SK-N-SH (cell line): ENCODE measurements at regions not wholly inside any gene's neighbourhood (a gene's known extent, or its start where the extent isn't known, plus 50 kb on each side); places are given as distances from the start of the nearest gene placed in this dataset.

Experiments
- CTCF ChIA-PET: fragments of 300-600, 350-600 bp; formaldehyde crosslinking; extraction: SDS; loops from one replicate; lab custom pipeline; 2021; lab: Yijun Ruan, JAX
- POLR2A ChIA-PET: fragments of 350-600 bp; sonication (Branson Sonifier 250); formaldehyde crosslinking; extraction: SDS; loops from one replicate; lab custom pipeline; 2020; ENCODE audit warnings: antibody characterized with exemption, inconsistent platforms; lab: Yijun Ruan, JAX
- DNase-seq: peaks from one replicate; pipeline ENCODE4 v3.0.0; 2012
- H2AFZ ChIP-seq: fragments of 200-600 bp; sonication (generic); 2 replicates; pipeline ENCODE4 v1.8.1; 2016; ENCODE audit warnings: antibody characterized with exemption, mild to moderate bottlenecking, low read depth
- H3F3A ChIP-seq: fragments of 200-600 bp; sonication (generic); replicated peaks from 2 replicates; pipeline ENCODE3; 2016; ENCODE audit warnings: antibody characterized with exemption, mild to moderate bottlenecking; ENCODE audit not compliant: insufficient read depth
- H3K27ac ChIP-seq, 2 experiments: fragments of 200-500 bp in 1 of 2; fragments of 200-600 bp in 1 of 2; sonication (Bioruptor generic) in 1 of 2; sonication (generic), shearing (Covaris generic) in 1 of 2; 2 replicates each; pipeline versions ENCODE4 v1.5.1 to v1.6.1; 2014 to 2016; ENCODE audit warnings: low read depth in 2 of 2, inconsistent platforms in 1 of 2, low read length in 1 of 2, mild to moderate bottlenecking in 1 of 2, mixed read lengths in 1 of 2
- H3K27me3 ChIP-seq: fragments of 200-600 bp; sonication (generic), shearing (Covaris generic); 2 replicates; pipeline ENCODE4 v1.6.1; 2016; ENCODE audit warnings: mixed run types; ENCODE audit not compliant: insufficient read depth
- H3K36me3 ChIP-seq, 2 experiments: fragments of 200-500 bp in 1 of 2; fragments of 200-600 bp in 1 of 2; sonication (Bioruptor generic) in 1 of 2; sonication (generic) in 1 of 2; replicated peaks in 1 of 2; 2 replicates each; pipeline versions ENCODE3 to v1.5.1; 2014 to 2016; ENCODE audit warnings: low read length in 1 of 2, mild to moderate bottlenecking in 1 of 2; ENCODE audit not compliant: insufficient read depth in 2 of 2, control insufficient read depth in 1 of 2
- H3K4me1 ChIP-seq, 2 experiments: fragments of 200-500 bp in 1 of 2; fragments of 200-600 bp in 1 of 2; sonication (Bioruptor generic) in 1 of 2; sonication (generic), shearing (Covaris generic) in 1 of 2; 2 replicates each; pipeline versions ENCODE4 v1.5.1 to v1.6.1; 2014 to 2016; ENCODE audit warnings: low read depth in 1 of 2, low read length in 1 of 2, mixed run types in 1 of 2; ENCODE audit not compliant: insufficient read depth in 2 of 2, control insufficient read depth in 1 of 2
- H3K4me2 ChIP-seq: fragments of 200-600 bp; sonication (generic), shearing (Covaris generic); 2 replicates; pipeline ENCODE4 v1.6.1; 2017; ENCODE audit warnings: mixed run types
- H3K4me3 ChIP-seq, 2 experiments: fragments of 200-500 bp in 1 of 2; fragments of 200-600 bp in 1 of 2; sonication (Bioruptor generic) in 1 of 2; sonication (generic), shearing (Covaris generic) in 1 of 2; 2 replicates each; pipeline versions ENCODE4 v1.5.1 to v1.8.1; 2014 to 2016; ENCODE audit warnings: low read depth in 2 of 2, inconsistent platforms in 1 of 2, low read length in 1 of 2, mild to moderate bottlenecking in 1 of 2, mixed read lengths in 1 of 2, moderate library complexity in 1 of 2
- H3K79me2 ChIP-seq: fragments of 200-600 bp; sonication (generic); 2 replicates; pipeline ENCODE4 v1.8.1; 2017; ENCODE audit warnings: mild to moderate bottlenecking; ENCODE audit not compliant: insufficient read depth
- H3K9ac ChIP-seq: fragments of 200-600 bp; sonication (generic); 2 replicates; pipeline ENCODE4 v1.6.1; 2017; ENCODE audit warnings: mixed run types
- H3K9me2 ChIP-seq: fragments of 200-600 bp; sonication (generic); 2 replicates; pipeline ENCODE4 v1.6.1; 2017; ENCODE audit warnings: mixed run types
- H3K9me3 ChIP-seq: fragments of 200-600 bp; sonication (generic); 2 replicates; pipeline ENCODE4 v1.6.1; 2017; ENCODE audit warnings: mixed run types, mild to moderate bottlenecking, moderate library complexity
- H4K20me1 ChIP-seq: fragments of 200-600 bp; sonication (generic); 2 replicates; pipeline ENCODE4 v1.6.1; 2017; ENCODE audit warnings: mild to moderate bottlenecking, mixed run types; ENCODE audit not compliant: insufficient read depth
- EZH2phosphoT487 ChIP-seq: fragments of 200-600 bp; sonication (generic); IDR thresholded peaks from 2 replicates; pipeline ENCODE4 v1.6.1; 2017; ENCODE audit warnings: low read depth, mixed run types, mild to moderate bottlenecking, antibody characterized with exemption, moderate library complexity, borderline replicate concordance
- FOSL2 ChIP-seq: IDR thresholded peaks from 2 replicates; pipeline ENCODE4 v1.4.0; 2012; ENCODE audit warnings: low read depth, mild to moderate bottlenecking, moderate library complexity, borderline replicate concordance
- FOXM1 ChIP-seq: IDR thresholded peaks from 2 replicates; pipeline ENCODE4 v1.4.0; 2012; ENCODE audit warnings: low read depth, mild to moderate bottlenecking
- GABPA ChIP-seq: IDR thresholded peaks from 2 replicates; pipeline ENCODE4 v1.4.0; 2012; ENCODE audit warnings: low read depth, mild to moderate bottlenecking
- GATA2 ChIP-seq: sonication (generic); formaldehyde crosslinking; IDR thresholded peaks from 2 replicates; pipeline ENCODE4 v1.5.0; 2020; ENCODE audit warnings: mild to moderate bottlenecking, missing genetic modification reagents
- IRF3 ChIP-seq: fragments of 150-350 bp; IDR thresholded peaks from 2 replicates; pipeline ENCODE4 v1.6.1; 2016; ENCODE audit warnings: mild to moderate bottlenecking, low read depth, low read length
- JUND ChIP-seq: IDR thresholded peaks from 2 replicates; pipeline ENCODE4 v1.4.0; 2012
- MEF2A ChIP-seq: IDR thresholded peaks from 2 replicates; pipeline ENCODE4 v1.4.0; 2012; ENCODE audit warnings: low read depth, borderline replicate concordance
- MXI1 ChIP-seq: IDR thresholded peaks from 2 replicates; pipeline ENCODE4 v1.6.1; 2012; ENCODE audit warnings: mild to moderate bottlenecking, low read depth, low read length, improper control_type of control experiment
- POLR2AphosphoS5 ChIP-seq: IDR thresholded peaks from 2 replicates; pipeline ENCODE4 v1.6.1; 2012; ENCODE audit warnings: low read depth, low read length
- RCOR1 ChIP-seq: fragments of 150-350 bp; IDR thresholded peaks from 2 replicates; pipeline ENCODE4 v1.6.1; 2017; ENCODE audit warnings: antibody characterized with exemption, low read length
- RFX5 ChIP-seq: IDR thresholded peaks from 2 replicates; pipeline ENCODE4 v1.6.1; 2012; ENCODE audit warnings: mild to moderate bottlenecking, improper control_type of control experiment, low read length
- SIN3A ChIP-seq: IDR thresholded peaks from 2 replicates; pipeline ENCODE4 v1.6.1; 2012; ENCODE audit warnings: low read depth, mild to moderate bottlenecking, low read length, moderate library complexity, borderline replicate concordance
- TCF12 ChIP-seq: IDR thresholded peaks from 2 replicates; pipeline ENCODE4 v1.4.0; 2012
- TEAD4 ChIP-seq: IDR thresholded peaks from 2 replicates; pipeline ENCODE4 v1.4.0; 2012; ENCODE audit warnings: mild to moderate bottlenecking, borderline replicate concordance; ENCODE audit not compliant: insufficient read depth
- USF1 ChIP-seq: IDR thresholded peaks from 2 replicates; pipeline ENCODE4 v1.4.0; 2012; ENCODE audit warnings: low read depth, borderline replicate concordance
- YY1 ChIP-seq: IDR thresholded peaks from 2 replicates; pipeline ENCODE4 v1.4.0; 2012; ENCODE audit warnings: low read depth, mild to moderate bottlenecking
- ZBTB33 ChIP-seq: IDR thresholded peaks from 2 replicates; pipeline ENCODE4 v1.4.0; 2012; ENCODE audit warnings: low read depth, borderline replicate concordance
- WGBS: methylation state at CpG from one replicate; pipeline ENCODE4 v1.1.6; 2017; ENCODE audit warnings: low lambda C conversion rate; 5-methylcytosine and 5-hydroxymethylcytosine counted together

- Histone ChIP-seq H3K4me2 (no peak overlapping the region), H3K79me2 (no peaks in the 10 kb centered on the region), H3K9me2 (no peaks in the 10 kb centered on the region), H3K4me3 (no peak overlapping the region), H3K27ac (no peak overlapping the region), H3K36me3 (no peaks in the 10 kb centered on the region), H3K9ac (no peak overlapping the region), H4K20me1 (no peaks in the 10 kb centered on the region), H3K9me3 (no peaks in the 10 kb centered on the region), H3K27me3 (no peaks in the 10 kb centered on the region), H3F3A (peaks cover 3% of the 10 kb centered on the region), H3K4me1 (peaks cover 0 to 3% of the 10 kb centered on the region in 2 experiments; a peak in 1 of 4 replicates), H2AFZ (no peak overlapping the region)
- 85% methylated on average over 3 of the region's 3 CpGs for WGBS
- no peak for DNase-seq
- CTCF ChIA-PET: no interaction called here
- TF ChIP-seq POLR2AphosphoS5 (no peak), SIN3A (no peak), FOXM1 (no peak), MXI1 (no peak), IRF3 (no peak), RFX5 (no peak)
- POLR2A ChIA-PET: no interaction called here
These were observed 152.7 kb upstream of the SERP2 start for GRCh38 chr13:44220948-44221347.

GRCh38 chr13:44221657-44222056, 152.0 kb upstream of the SERP2 start:
- CTCF ChIA-PET: no interaction called here

More at GRCh38 chr13:44221657-44222056, 152.0 kb upstream of the SERP2 start:
- Histone ChIP-seq H3K4me2 (no peak overlapping the region), H3K9me2 (no peaks in the 10 kb centered on the region), H4K20me1 (no peaks in the 10 kb centered on the region), H3K9me3 (no peaks in the 10 kb centered on the region), H3K9ac (no peak overlapping the region), H2AFZ (no peak overlapping the region), H3K27ac (no peak overlapping the region), H3K4me1 (peaks cover 0 to 3% of the 10 kb centered on the region in 2 experiments; a peak in 1 of 4 replicates), H3F3A (peaks cover 3% of the 10 kb centered on the region), H3K36me3 (no peaks in the 10 kb centered on the region), H3K27me3 (no peaks in the 10 kb centered on the region)
- no peak for DNase-seq
- POLR2A ChIA-PET: interaction anchor here (0.6 kb wide), 1 partner anchor 153 kb away, joined by 3 read pairs; no protein-coding TSS in a partner anchor
- 89% methylated on average over 4 of the region's 4 CpGs for WGBS
- no peak for TF ChIP-seq JUND
- TF ChIP-seq ZBTB33: no peak
- TF ChIP-seq FOSL2: no peak
- TF ChIP-seq EZH2phosphoT487: no peak
- no peak for TF ChIP-seq RCOR1
- TF ChIP-seq GATA2: no peak
- TF ChIP-seq GABPA: no peak
- TF ChIP-seq TCF12: no peak
- TF ChIP-seq YY1: no peak
- TF ChIP-seq MEF2A: no peak
- TF ChIP-seq USF1: no peak
- no peak for TF ChIP-seq TEAD4
- TF ChIP-seq, all 33 proteins: peak for 0
- Histone ChIP-seq H3K4me3 (no peak overlapping the region), H3K79me2 (no peaks in the 10 kb centered on the region)
